HEK293T (cell line): ENCODE measurements at regions not wholly inside any gene's neighbourhood (a gene's known extent, or its start where the extent isn't known, plus 50 kb on each side); places are given as distances from the start of the nearest gene placed in this dataset.

ENCODE experiments used
- CTCF ChIA-PET: fragments of 350-600 bp; formaldehyde crosslinking; extraction: SDS; loops from one replicate; lab custom pipeline; 2021; ENCODE audit warnings: antibody characterized with exemption, inconsistent platforms; lab: Yijun Ruan, JAX
- POLR2A ChIA-PET: fragments of 350-600 bp; formaldehyde crosslinking; extraction: SDS; loops from one replicate; lab custom pipeline; 2020; ENCODE audit warnings: antibody characterized with exemption, inconsistent platforms; lab: Yijun Ruan, JAX
- DNase-seq: peaks from one replicate; pipeline ENCODE4 v3.0.0; 2012; ENCODE audit warnings: mixed read lengths; ENCODE audit errors: extremely low spot score
- ARNT ChIP-seq: fragments of 450-650 bp; IDR thresholded peaks from 2 replicates; pipeline ENCODE4 v1.6.1; 2017; ENCODE audit warnings: mild to moderate bottlenecking
- BHLHE40 ChIP-seq: fragments of 450-650 bp; IDR thresholded peaks from 2 replicates; pipeline ENCODE4 v1.6.1; 2016; ENCODE audit warnings: mild to moderate bottlenecking, moderate library complexity, borderline replicate concordance
- ELF4 ChIP-seq: fragments of 450-650 bp; IDR thresholded peaks from 2 replicates; pipeline ENCODE4 v1.6.1; 2017; ENCODE audit warnings: antibody characterized with exemption
- FOXA1 ChIP-seq: fragments of 450-650 bp; IDR thresholded peaks from 2 replicates; pipeline ENCODE4 v1.6.1; 2016; ENCODE audit warnings: mild to moderate bottlenecking
- FOXK2 ChIP-seq: fragments of 450-650 bp; IDR thresholded peaks from 2 replicates; pipeline ENCODE4 v1.6.1; 2016; ENCODE audit warnings: mild to moderate bottlenecking
- FOXM1 ChIP-seq: fragments of 450-650 bp; IDR thresholded peaks from 2 replicates; pipeline ENCODE4 v1.6.1; 2017; ENCODE audit warnings: mild to moderate bottlenecking, borderline replicate concordance
- HDGF ChIP-seq: fragments of 450-650 bp; IDR thresholded peaks from 2 replicates; pipeline ENCODE4 v1.6.1; 2017; ENCODE audit warnings: antibody characterized with exemption, borderline replicate concordance
- L3MBTL2 ChIP-seq: fragments of 450-650 bp; conservative IDR thresholded peaks from 2 replicates; pipeline ENCODE4 v1.6.1; 2016; ENCODE audit warnings: mild to moderate bottlenecking
- LEF1 ChIP-seq: fragments of 450-650 bp; IDR thresholded peaks from 2 replicates; pipeline ENCODE4 v1.6.1; 2017; ENCODE audit warnings: mild to moderate bottlenecking, borderline replicate concordance
- NFRKB ChIP-seq: fragments of 450-650 bp; IDR thresholded peaks from 2 replicates; pipeline ENCODE4 v1.6.1; 2016; ENCODE audit warnings: mild to moderate bottlenecking, moderate library complexity
- SP1 ChIP-seq: fragments of 450-650 bp; IDR thresholded peaks from 2 replicates; pipeline ENCODE4 v1.6.1; 2017
- SUZ12 ChIP-seq: fragments of 450-650 bp; IDR thresholded peaks from 2 replicates; pipeline ENCODE4 v1.6.1; 2016; ENCODE audit warnings: mild to moderate bottlenecking
- TARDBP ChIP-seq: fragments of 450-650 bp; IDR thresholded peaks from 2 replicates; pipeline ENCODE4 v1.6.1; 2016
- ZNF384 ChIP-seq: fragments of 450-650 bp; IDR thresholded peaks from 2 replicates; pipeline ENCODE4 v1.6.1; 2016
- TF ChIP-seq, protein P1 (sequence below): fragments of 450-650 bp; IDR thresholded peaks from 2 replicates; pipeline ENCODE4 v1.6.1; 2016

DNA sequence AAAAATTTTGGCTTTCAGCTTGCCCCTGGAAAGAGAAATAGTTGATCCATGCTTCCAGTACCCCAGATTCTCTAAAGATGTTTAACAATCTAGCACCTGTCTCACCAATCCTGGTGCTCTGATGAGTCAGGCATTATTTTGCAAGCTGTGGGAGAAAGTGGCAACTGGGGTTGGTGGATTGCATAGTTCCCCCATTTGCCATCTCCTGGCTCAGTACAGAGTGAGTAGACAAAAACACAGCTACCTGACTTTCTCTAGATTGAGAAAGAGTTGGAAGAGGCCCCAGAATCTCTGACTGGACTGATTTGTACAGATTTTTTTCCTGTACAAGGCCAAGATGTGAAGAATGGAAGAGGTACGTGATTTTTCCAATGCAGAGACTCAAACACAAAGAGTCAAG, 75.1 kb upstream of the NEGR1 start:
- DNase-seq, result no peak
- POLR2A ChIA-PET, result no interaction called here
- CTCF ChIA-PET, result no interaction called here
- no peak for TF ChIP-seq L3MBTL2
- no peak for TF ChIP-seq FOXA1
- no peak for TF ChIP-seq HDGF
- no peak for TF ChIP-seq ZNF384
- no peak for TF ChIP-seq ARNT
- no peak for TF ChIP-seq LEF1
- no peak for TF ChIP-seq BHLHE40
- no peak for TF ChIP-seq FOXM1
- no peak for TF ChIP-seq NFRKB

DNA sequence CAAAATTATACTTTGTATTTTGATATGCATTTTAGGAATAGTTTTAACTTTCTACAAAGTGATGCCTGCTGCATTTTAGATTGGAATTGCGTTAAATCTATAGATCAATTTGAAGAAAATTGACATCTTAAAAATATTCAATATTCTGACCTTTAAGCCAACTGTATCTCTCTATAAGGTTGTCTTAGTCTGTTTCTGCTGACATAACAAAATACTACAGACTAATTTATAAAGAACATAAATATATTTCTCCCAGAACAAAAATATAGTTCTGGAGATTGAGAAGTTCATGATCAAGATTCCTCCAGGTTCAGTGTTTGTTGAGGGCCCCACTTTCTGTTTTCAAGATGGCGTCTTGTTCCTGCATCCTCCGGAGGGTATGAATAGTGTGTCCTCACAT, 73.6 kb upstream of the NEGR1 start:
- ChIA-PET POLR2A (no interaction called here), CTCF (no interaction called here)
- TF ChIP-seq ELF4 (no peak), ZNF384 (no peak), LEF1 (no peak), FOXK2 (no peak), ARNT (no peak)
- no peak for DNase-seq

DNA sequence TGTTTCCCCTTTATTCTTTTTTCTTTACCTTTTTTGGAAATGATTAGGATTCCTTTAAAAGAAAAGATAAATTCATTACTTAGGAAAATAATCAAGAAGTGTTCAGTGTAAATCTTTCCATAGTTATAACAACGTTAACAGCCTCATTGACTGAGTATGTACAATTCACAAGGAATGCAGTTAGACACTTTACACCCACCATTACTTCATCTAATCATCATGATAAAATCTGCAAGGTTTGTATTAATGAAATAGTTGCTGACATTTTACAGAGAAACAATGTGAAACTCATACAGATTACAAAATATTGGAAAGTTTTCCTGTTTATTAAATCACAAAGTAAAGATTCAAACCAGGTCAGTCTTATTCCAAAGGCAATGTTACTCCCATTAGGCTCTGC, 59.3 kb upstream of the NEGR1 start:
- DNase-seq, result no peak
- ChIA-PET CTCF (no interaction called here), POLR2A (no interaction called here)
- TF ChIP-seq HDGF, result no peak

DNA sequence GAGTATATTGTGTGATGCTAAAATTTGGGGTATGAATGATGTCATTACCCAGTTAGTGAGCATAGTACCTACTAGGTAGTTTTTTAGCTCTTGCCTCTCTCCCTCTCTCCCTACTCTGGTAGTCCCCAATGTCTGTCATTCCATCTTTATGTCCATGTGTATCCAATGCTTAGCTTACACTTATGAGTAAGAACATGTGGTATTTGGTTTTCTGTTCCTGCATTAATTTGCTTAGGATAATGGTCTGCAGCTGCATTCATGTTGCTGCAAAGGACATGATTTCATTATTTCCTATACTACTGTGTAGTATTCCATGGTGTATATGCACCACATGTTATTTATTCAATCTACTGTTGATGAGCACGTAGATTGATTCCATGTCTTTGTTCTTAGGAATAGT, 54.4 kb upstream of the NEGR1 start:
- no peak for TF ChIP-seq SUZ12
- no peak for TF ChIP-seq LEF1
- no peak for TF ChIP-seq HDGF
- TF ChIP-seq FOXM1, result no peak
- no peak for TF ChIP-seq SP1
- no peak for TF ChIP-seq FOXK2
- TF ChIP-seq, protein P1, sequence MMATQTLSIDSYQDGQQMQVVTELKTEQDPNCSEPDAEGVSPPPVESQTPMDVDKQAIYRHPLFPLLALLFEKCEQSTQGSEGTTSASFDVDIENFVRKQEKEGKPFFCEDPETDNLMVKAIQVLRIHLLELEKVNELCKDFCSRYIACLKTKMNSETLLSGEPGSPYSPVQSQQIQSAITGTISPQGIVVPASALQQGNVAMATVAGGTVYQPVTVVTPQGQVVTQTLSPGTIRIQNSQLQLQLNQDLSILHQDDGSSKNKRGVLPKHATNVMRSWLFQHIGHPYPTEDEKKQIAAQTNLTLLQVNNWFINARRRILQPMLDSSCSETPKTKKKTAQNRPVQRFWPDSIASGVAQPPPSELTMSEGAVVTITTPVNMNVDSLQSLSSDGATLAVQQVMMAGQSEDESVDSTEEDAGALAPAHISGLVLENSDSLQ, result no peak
- no peak for TF ChIP-seq ELF4
- TF ChIP-seq TARDBP, result no peak
- TF ChIP-seq ZNF384, result no peak
- CTCF ChIA-PET, result no interaction called here
- POLR2A ChIA-PET, result no interaction called here
- no peak for DNase-seq
